ENCODE measurements at regions not wholly inside any gene's neighbourhood (a gene's known extent, or its start where the extent isn't known, plus 50 kb on each side); places are given as distances from the start of the nearest gene placed in this dataset.

DNA sequence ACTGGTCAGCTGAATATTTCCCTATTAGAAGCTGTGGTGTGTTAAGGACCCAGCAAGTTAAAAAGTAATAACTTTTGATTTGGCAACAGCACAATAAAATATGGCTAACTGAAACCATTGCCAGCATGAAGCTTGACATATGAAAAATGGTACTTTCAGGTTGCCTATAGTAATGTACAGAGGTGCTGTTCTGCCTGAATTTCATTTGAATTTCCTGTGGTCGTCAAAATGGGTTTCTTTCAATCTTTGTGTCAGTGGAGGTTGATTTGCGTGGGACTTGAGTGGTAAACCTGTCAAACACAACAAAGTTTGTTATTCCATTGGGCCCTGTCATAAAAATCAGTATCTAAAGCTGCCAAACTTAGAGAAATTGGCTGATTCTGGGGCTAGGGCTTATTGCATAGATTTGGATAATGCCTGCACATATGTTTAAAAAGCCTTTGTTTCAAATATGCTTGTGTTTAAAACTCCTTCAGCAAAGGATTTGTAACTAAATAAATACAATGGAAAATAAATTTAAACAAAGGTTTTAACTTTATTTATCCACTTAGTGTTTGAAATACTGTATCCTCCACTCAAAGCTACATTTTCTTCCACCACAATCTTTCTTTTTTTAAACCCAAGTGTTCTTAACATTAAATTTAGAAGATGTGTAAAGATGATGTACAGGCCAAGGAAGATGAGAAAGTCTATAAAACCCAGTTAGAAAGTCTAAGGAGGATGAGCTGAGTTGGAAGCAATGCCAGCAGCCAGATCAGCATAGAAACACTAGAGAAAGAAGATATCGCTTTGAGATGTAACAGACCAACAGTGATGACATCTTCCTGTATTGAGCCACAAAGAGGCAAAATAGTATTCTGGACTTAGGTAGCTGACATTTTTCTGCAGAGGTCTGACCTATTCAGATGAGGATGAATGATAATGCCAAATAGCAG lies 134.8 kb upstream of the GIMD1 start:
- no peak for DNase-seq (ENCODE audit: low read depth in 2 of 2)
- TF ChIP-seq, protein P1, sequence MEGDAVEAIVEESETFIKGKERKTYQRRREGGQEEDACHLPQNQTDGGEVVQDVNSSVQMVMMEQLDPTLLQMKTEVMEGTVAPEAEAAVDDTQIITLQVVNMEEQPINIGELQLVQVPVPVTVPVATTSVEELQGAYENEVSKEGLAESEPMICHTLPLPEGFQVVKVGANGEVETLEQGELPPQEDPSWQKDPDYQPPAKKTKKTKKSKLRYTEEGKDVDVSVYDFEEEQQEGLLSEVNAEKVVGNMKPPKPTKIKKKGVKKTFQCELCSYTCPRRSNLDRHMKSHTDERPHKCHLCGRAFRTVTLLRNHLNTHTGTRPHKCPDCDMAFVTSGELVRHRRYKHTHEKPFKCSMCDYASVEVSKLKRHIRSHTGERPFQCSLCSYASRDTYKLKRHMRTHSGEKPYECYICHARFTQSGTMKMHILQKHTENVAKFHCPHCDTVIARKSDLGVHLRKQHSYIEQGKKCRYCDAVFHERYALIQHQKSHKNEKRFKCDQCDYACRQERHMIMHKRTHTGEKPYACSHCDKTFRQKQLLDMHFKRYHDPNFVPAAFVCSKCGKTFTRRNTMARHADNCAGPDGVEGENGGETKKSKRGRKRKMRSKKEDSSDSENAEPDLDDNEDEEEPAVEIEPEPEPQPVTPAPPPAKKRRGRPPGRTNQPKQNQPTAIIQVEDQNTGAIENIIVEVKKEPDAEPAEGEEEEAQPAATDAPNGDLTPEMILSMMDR (IDR thresholded peaks at IDR 0.05; ENCODE audit: low read depth, low read length) = no peak
- no peak overlapping the region for H3K4me3 ChIP-seq (replicated peaks in 1 of 2; ENCODE audit: low read depth in 2 of 2, low read length in 2 of 2)

GRCh38 chr4:106502106-106502699 lies 133.6 kb upstream of the GIMD1 start:
- TF ChIP-seq, protein P1 (IDR thresholded peaks at IDR 0.05; ENCODE audit: low read depth, low read length) = peak; percentile 78
- peak; percentile 72 to 78 for DNase-seq (ENCODE audit: low read depth in 2 of 2)
- no peak overlapping the region for H3K4me3 ChIP-seq (replicated peaks in 1 of 2; ENCODE audit: low read depth in 2 of 2, low read length in 2 of 2)

DNA sequence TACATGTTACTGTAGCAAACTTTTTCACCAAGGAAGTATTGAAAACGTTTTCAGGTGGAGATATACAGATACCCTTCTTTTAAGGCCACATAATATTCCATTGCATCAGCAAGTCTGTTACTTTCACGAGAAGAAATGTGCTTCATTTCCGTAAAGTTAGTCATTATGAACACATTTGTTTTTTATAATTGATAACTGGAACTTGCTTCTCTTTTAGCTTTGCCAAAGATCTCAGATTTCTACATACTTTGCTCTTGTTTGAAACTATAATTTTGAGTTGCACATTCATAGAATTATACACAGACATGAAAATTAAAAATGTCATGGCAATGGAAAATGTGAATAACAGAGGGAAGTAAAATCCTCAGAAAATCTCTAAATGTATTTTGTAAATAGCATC lies 128.7 kb upstream of the GIMD1 start:
- TF ChIP-seq, protein P1 (IDR thresholded peaks at IDR 0.05; ENCODE audit: low read depth, low read length) = no peak
- no peak overlapping the region for H3K4me3 ChIP-seq (replicated peaks in 1 of 2; ENCODE audit: low read depth in 2 of 2, low read length in 2 of 2)
- peak in 1 of 2 donors; percentile 31 for DNase-seq (ENCODE audit: low read depth in 2 of 2)

GRCh38 chr4:106496061-106496460 lies 127.5 kb upstream of the GIMD1 start:
- DNase-seq (ENCODE audit: low read depth in 2 of 2) = no peak
- TF ChIP-seq, protein P1 (IDR thresholded peaks at IDR 0.05; ENCODE audit: low read depth, low read length) = no peak
- H3K4me3 ChIP-seq (replicated peaks in 1 of 2; ENCODE audit: low read depth in 2 of 2, low read length in 2 of 2) = no peak overlapping the region

GRCh38 chr4:106495476-106495875 lies 126.9 kb upstream of the GIMD1 start:
- peak in 1 of 2 donors; percentile 53 for DNase-seq (ENCODE audit: low read depth in 2 of 2)
- H3K4me3 ChIP-seq (replicated peaks in 1 of 2; ENCODE audit: low read depth in 2 of 2, low read length in 2 of 2) = no peak overlapping the region
- TF ChIP-seq, protein P1 (IDR thresholded peaks at IDR 0.05; ENCODE audit: low read depth, low read length) = no peak

- TF ChIP-seq, protein P1 (IDR thresholded peaks at IDR 0.05; ENCODE audit: low read depth, low read length) = no peak
- no peak overlapping the region for H3K4me3 ChIP-seq (replicated peaks in 1 of 2; ENCODE audit: low read depth in 2 of 2, low read length in 2 of 2)
- peak in 1 of 2 donors; percentile 71 for DNase-seq (ENCODE audit: low read depth in 2 of 2)
Observed at GRCh38 chr4:106494066-106494465, 125.5 kb upstream of the GIMD1 start.

All from cardiac fibroblast (primary cell).